GM18508 (cell line): ENCODE measurements at regions not wholly inside any gene's neighbourhood (a gene's known extent, or its start where the extent isn't known, plus 50 kb on each side); places are given as distances from the start of the nearest gene placed in this dataset.

Experiments
- ATAC-seq: cut with Tn5 transposase; IDR thresholded peaks from one replicate; pipeline ENCODE4 v1.9.1; 2021; ENCODE audit warnings: moderate number of reproducible peaks; ENCODE audit not compliant: insufficient read depth, unreplicated experiment

DNA sequence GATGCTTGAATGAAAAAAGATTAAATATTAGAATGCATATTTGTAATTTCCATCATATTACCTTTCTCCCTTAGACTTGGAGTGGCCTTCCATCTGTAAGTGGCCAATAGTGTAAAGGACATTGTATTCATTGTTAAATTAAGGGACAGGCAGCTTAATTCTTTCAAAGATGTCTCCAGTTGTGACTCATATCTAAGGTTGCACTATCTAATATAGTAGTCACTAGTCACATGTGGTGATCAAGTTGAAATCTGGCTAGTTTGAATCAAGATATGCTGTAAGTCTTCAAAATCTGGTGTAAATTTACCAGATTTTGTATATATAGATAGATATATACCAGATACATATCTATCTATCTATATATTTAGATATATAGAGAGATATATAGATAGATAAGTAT lies 52.4 kb upstream of the AGPS start:
- ATAC-seq = no peak

DNA sequence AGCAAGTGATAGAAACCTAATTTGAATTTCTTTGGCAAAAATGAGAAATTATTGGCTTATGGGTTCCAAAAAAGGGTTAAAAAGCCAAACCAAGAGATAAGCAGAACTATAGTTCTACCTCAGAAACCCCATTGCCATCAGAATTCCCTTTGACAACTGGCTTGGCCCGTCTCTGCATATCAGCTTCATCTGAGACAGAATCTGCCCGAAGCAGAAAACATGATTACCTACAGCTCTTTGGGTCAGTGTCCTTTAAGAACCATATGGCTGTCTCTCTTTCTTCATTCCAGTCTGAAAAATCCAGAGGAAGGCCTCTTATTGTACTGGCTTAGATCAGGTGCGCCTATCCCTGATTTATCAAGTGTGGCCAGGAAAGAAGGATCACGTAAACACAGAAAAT lies 49.8 kb upstream of the AGPS start:
- ATAC-seq = no peak
